C4-2B (cell line): ENCODE measurements at regions not wholly inside any gene's neighbourhood (a gene's known extent, or its start where the extent isn't known, plus 50 kb on each side); places are given as distances from the start of the nearest gene placed in this dataset.

ENCODE experiments used
- CTCF ChIP-seq: fragments of 450-650 bp; conservative IDR thresholded peaks from 2 replicates; pipeline ENCODE4 v1.5.1; 2017; ENCODE audit warnings: mild to moderate bottlenecking
- ZFX ChIP-seq: fragments of 450-650 bp; IDR thresholded peaks from 2 replicates; pipeline ENCODE4 v1.6.1; 2017

GRCh38 chr4:31051151-31051550, 331.0 kb downstream of the PCDH7 start:
- no peak for TF ChIP-seq CTCF
- no peak for TF ChIP-seq ZFX
